Hepatocyte (in vitro differentiated cells): ENCODE measurements at regions not wholly inside any gene's neighbourhood (a gene's known extent, or its start where the extent isn't known, plus 50 kb on each side); places are given as distances from the start of the nearest gene placed in this dataset.

ENCODE experiments used
- DNase-seq: peaks from one replicate; pipeline ENCODE4 v3.0.0-alpha.2; 2016; ENCODE audit warnings: low spot score
- H2AFZ ChIP-seq: fragments of 200-600 bp; sonication (generic); 2 replicates; pipeline ENCODE4 v1.6.0; 2016; ENCODE audit warnings: antibody characterized with exemption, mild to moderate bottlenecking
- H3K27ac ChIP-seq: fragments of 200-600 bp; sonication (generic); 2 replicates; pipeline ENCODE4 v1.5.1; 2016; ENCODE audit warnings: mild to moderate bottlenecking
- H3K27me3 ChIP-seq: fragments of 200-600 bp; sonication (generic); 2 replicates; pipeline ENCODE4 v1.6.1; 2016
- H3K36me3 ChIP-seq: fragments of 200-600 bp; sonication (generic); replicated peaks from 2 replicates; pipeline ENCODE4 v1.5.1; 2016; ENCODE audit warnings: low read depth; ENCODE audit not compliant: insufficient read depth
- H3K4me1 ChIP-seq: fragments of 200-600 bp; sonication (generic); 2 replicates; pipeline ENCODE4 v1.5.1; 2016; ENCODE audit warnings: mild to moderate bottlenecking, moderate library complexity; ENCODE audit not compliant: insufficient read depth
- H3K4me2 ChIP-seq: fragments of 200-600 bp; sonication (generic); 2 replicates; pipeline ENCODE4 v1.6.0; 2016
- H3K4me3 ChIP-seq: fragments of 200-600 bp; sonication (generic); 2 replicates; pipeline ENCODE4 v1.5.1; 2016; ENCODE audit warnings: mild to moderate bottlenecking
- H3K79me2 ChIP-seq: fragments of 200-600 bp; sonication (generic); 2 replicates; pipeline ENCODE4 v1.6.0; 2017; ENCODE audit warnings: mild to moderate bottlenecking
- H3K9me2 ChIP-seq: fragments of 200-600 bp; sonication (generic); replicated peaks from 2 replicates; pipeline ENCODE4 v1.6.0; 2017; ENCODE audit warnings: mild to moderate bottlenecking; ENCODE audit not compliant: insufficient read depth
- H3K9me3 ChIP-seq: fragments of 200-600 bp; sonication (generic); 2 replicates; pipeline ENCODE4 v1.5.1; 2016; ENCODE audit warnings: low read depth, mild to moderate bottlenecking
- H4K20me1 ChIP-seq: fragments of 200-600 bp; sonication (generic); 2 replicates; pipeline ENCODE4 v1.6.0; 2016; ENCODE audit warnings: mild to moderate bottlenecking; ENCODE audit not compliant: insufficient read depth, poor library complexity, severe bottlenecking
- CTCF ChIP-seq: fragments of 200-600 bp; sonication (generic); IDR thresholded peaks from 2 replicates; pipeline ENCODE4 v1.5.1; 2016; ENCODE audit warnings: antibody characterized with exemption, mild to moderate bottlenecking; ENCODE audit not compliant: poor library complexity
- EZH2 ChIP-seq: fragments of 200-600 bp; sonication (generic); IDR thresholded peaks from 2 replicates; pipeline ENCODE4 v1.6.1; 2016; ENCODE audit warnings: antibody characterized with exemption, mild to moderate bottlenecking, borderline replicate concordance
- EZH2phosphoT487 ChIP-seq: fragments of 200-600 bp; sonication (generic); IDR thresholded peaks from one replicate; pipeline ENCODE4 v1.6.1; 2018; ENCODE audit warnings: antibody characterized with exemption, mild to moderate bottlenecking, low read depth, moderate library complexity; ENCODE audit not compliant: unreplicated experiment, severe bottlenecking
- WGBS: methylation state at CpG from one replicate; pipeline ENCODE4 v1.1.6; 2016; ENCODE audit warnings: low lambda C conversion rate; ENCODE audit errors: missing lambda C conversion rate; 5-methylcytosine and 5-hydroxymethylcytosine counted together

DNA sequence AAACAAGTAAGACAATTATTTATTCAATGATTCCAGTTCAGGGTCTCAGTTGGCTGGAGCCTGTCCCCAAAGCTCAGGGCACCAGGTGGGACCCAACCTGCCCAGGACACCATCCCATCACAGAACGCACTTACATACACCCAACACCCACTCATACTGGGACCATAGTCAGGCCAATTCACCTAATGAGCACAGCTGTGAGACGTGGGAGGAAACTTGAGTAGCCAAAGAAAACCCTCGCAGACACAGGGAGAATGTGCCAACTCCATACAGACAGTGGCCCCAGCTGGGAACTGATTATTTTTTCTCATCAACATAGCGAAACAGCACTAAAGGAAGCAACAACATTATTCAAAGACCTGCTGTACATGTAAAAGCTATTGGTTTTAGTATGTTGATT is 58.6 kb upstream of the DOK5 start:
- Histone ChIP-seq H3K4me1 (no peaks in the 10 kb centered on the region), H3K9me2 (no peaks in the 10 kb centered on the region), H3K4me3 (no peak overlapping the region), H2AFZ (no peak overlapping the region), H3K9me3 (no peaks in the 10 kb centered on the region), H3K79me2 (no peaks in the 10 kb centered on the region), H4K20me1 (no peaks in the 10 kb centered on the region), H3K4me2 (no peak overlapping the region), H3K27ac (no peak overlapping the region), H3K36me3 (no peaks in the 10 kb centered on the region), H3K27me3 (no peaks in the 10 kb centered on the region)
- 82% methylated on average over 4 of the region's 4 CpGs for WGBS
- DNase-seq: no peak
- no peak for TF ChIP-seq CTCF
- TF ChIP-seq EZH2: no peak
- no peak for TF ChIP-seq EZH2phosphoT487

DNA sequence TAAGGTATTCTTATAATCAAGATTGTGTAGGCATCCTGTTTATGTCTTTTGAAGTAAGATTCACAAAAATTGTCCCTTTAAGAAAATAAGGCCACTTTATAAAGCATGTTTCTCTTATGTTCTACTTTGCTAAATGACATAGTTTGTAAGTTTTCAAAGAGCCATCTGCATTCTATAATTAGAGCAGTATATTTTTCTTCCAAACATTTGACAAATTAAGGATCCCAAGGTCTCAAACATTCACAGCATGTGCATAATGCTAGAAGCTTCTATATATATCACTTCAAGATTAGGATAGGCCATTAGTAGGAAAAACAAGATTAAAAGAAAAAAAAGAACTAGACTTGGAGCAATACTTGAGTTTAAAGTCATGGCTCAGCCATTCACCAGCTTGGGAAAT is 55.9 kb upstream of the DOK5 start:
- Histone ChIP-seq H2AFZ (no peak overlapping the region), H4K20me1 (no peaks in the 10 kb centered on the region), H3K4me1 (no peaks in the 10 kb centered on the region), H3K4me3 (no peak overlapping the region), H3K36me3 (no peaks in the 10 kb centered on the region), H3K27me3 (no peaks in the 10 kb centered on the region), H3K79me2 (no peaks in the 10 kb centered on the region), H3K4me2 (no peak overlapping the region), H3K9me3 (no peaks in the 10 kb centered on the region), H3K27ac (no peak overlapping the region), H3K9me2 (no peaks in the 10 kb centered on the region)
- no peak for DNase-seq
- TF ChIP-seq CTCF (no peak), EZH2phosphoT487 (no peak), EZH2 (no peak)
